ENCODE measurements at regions not wholly inside any gene's neighbourhood (a gene's known extent, or its start where the extent isn't known, plus 50 kb on each side); places are given as distances from the start of the nearest gene placed in this dataset.

- DNase-seq (ENCODE audit: low read depth) = no peak
Observed at GRCh38 chr21:25005388-25005787, 601.9 kb downstream of the MRPL39 start.

- DNase-seq (ENCODE audit: low read depth) = no peak
Observed at GRCh38 chr21:25002676-25003075, 604.6 kb downstream of the MRPL39 start.

GRCh38 chr21:24995216-24995615 is 612.1 kb downstream of the MRPL39 start:
- DNase-seq (ENCODE audit: low read depth) = no peak

GRCh38 chr21:24994717-24995116 is 612.6 kb downstream of the MRPL39 start:
- no peak for DNase-seq (ENCODE audit: low read depth)

GRCh38 chr21:24989516-24989915 is 617.8 kb downstream of the MRPL39 start:
- no peak for DNase-seq (ENCODE audit: low read depth)

GRCh38 chr21:24988941-24989340 is 618.3 kb downstream of the MRPL39 start:
- no peak for DNase-seq (ENCODE audit: low read depth)

GRCh38 chr21:24976238-24976637 is 631.0 kb downstream of the MRPL39 start:
- DNase-seq (ENCODE audit: low read depth) = no peak

GRCh38 chr21:24969068-24969467 is 638.2 kb downstream of the MRPL39 start:
- no peak for DNase-seq (ENCODE audit: low read depth)

GRCh38 chr21:24955275-24955961 is 651.9 kb downstream of the MRPL39 start:
- DNase-seq (ENCODE audit: low read depth) = no peak

- DNase-seq (ENCODE audit: low read depth) = no peak
Observed at GRCh38 chr21:24948186-24948585, 659.1 kb downstream of the MRPL39 start.

- DNase-seq (ENCODE audit: low read depth) = no peak
Observed at GRCh38 chr21:24945910-24946309, 661.4 kb downstream of the MRPL39 start.

GRCh38 chr21:24941316-24942185 is 665.7 kb downstream of the MRPL39 start:
- DNase-seq (ENCODE audit: low read depth) = no peak

GRCh38 chr21:24939291-24939690 is 668.0 kb downstream of the MRPL39 start:
- DNase-seq (ENCODE audit: low read depth) = no peak

- DNase-seq (ENCODE audit: low read depth) = no peak
Observed at GRCh38 chr21:24938573-24938972, 668.7 kb downstream of the MRPL39 start.

- DNase-seq (ENCODE audit: low read depth) = no peak
Observed at GRCh38 chr21:24935991-24936390, 671.3 kb downstream of the MRPL39 start.

- DNase-seq (ENCODE audit: low read depth) = no peak
Observed at GRCh38 chr21:24910591-24910990, 696.7 kb downstream of the MRPL39 start.

GRCh38 chr21:24903994-24904635 is 703.2 kb downstream of the MRPL39 start:
- DNase-seq (ENCODE audit: low read depth) = no peak

GRCh38 chr21:24899138-24899537 is 708.1 kb downstream of the MRPL39 start:
- no peak for DNase-seq (ENCODE audit: low read depth)

- DNase-seq (ENCODE audit: low read depth) = no peak
Observed at GRCh38 chr21:24897883-24898282, 709.4 kb downstream of the MRPL39 start.

GRCh38 chr21:24896735-24897124 is 710.6 kb downstream of the MRPL39 start:
- no peak for DNase-seq (ENCODE audit: low read depth)

- no peak for DNase-seq (ENCODE audit: low read depth)
Observed at GRCh38 chr21:24895885-24896734, 711.2 kb downstream of the MRPL39 start.

- no peak for DNase-seq (ENCODE audit: low read depth)
Observed at GRCh38 chr21:24894324-24894723, 713.0 kb downstream of the MRPL39 start.
